ENCODE measurements at regions not wholly inside any gene's neighbourhood (a gene's known extent, or its start where the extent isn't known, plus 50 kb on each side); places are given as distances from the start of the nearest gene placed in this dataset.

GRCh38 chr7:119421657-119422056 lies 851.3 kb upstream of the KCND2 start:
- peak; percentile 31 for DNase-seq (ENCODE audit: low spot score)

- DNase-seq (ENCODE audit: low spot score), result no peak
These were observed 836.1 kb upstream of the KCND2 start for GRCh38 chr7:119436882-119437281.

DNA sequence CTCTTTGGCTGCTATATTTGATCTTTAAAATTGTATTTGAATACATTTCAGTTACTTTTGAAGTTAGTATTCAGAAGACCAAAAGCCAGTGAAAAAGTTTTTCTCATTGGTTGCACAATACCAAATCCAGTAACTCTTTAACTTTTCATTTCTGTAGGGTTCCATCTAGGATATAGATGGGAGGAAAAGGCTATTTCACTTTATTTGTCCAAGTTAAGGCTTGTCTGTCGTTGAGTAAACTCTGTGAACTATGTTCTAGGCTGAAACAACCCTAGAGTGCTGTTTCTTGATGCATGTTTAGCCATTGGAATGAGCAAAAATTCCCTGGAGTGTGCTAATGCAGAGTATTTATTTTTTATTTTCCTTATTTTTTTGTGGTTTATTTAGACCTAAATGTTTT lies 834.7 kb upstream of the KCND2 start:
- peak; percentile 5 for DNase-seq (ENCODE audit: low spot score)

DNA sequence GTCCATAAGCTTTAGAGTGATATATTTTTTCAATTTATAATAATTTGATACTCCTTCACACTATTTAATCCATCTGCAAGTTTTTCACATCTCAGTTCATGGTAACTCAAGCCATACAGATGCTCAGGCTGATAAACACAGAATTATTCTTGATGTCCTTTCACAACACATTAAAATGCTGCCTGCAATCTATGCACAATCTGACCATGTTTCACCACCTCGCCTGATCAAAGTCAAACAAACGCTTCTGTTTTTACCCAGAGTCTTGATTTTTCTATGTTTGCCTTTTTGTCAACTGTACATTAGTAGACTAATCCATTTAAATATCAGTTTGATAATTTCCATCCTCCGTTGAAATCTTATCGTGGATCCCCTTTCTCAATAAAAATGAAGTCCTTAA lies 833.8 kb upstream of the KCND2 start:
- DNase-seq (ENCODE audit: low spot score), result no peak

- DNase-seq (ENCODE audit: low spot score), result no peak
These were observed 820.6 kb upstream of the KCND2 start for GRCh38 chr7:119452401-119452800.

DNA sequence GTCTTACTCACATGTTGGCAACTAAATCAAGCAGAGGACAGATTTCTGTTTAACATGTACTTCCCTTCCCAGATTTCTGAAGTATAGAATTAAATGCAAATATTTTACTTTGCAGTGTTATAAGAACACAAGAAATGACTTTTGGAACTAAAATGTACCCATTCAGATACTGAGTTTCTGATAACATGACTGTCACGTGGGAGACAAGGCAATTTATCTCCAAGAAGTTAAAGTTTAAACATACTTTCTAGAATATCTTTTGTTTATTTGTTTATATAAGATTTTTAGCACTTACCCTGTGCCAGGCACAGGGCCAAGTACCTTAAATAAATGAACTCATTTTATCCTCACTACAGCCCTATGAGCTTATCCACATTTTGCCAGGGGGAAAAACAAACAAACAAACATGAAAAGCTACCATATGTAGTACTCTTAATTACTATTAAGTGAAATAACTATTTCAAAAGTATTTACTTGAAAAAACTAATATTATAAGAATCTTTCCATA lies 807.1 kb upstream of the KCND2 start:
- no peak for DNase-seq (ENCODE audit: low spot score)

DNA sequence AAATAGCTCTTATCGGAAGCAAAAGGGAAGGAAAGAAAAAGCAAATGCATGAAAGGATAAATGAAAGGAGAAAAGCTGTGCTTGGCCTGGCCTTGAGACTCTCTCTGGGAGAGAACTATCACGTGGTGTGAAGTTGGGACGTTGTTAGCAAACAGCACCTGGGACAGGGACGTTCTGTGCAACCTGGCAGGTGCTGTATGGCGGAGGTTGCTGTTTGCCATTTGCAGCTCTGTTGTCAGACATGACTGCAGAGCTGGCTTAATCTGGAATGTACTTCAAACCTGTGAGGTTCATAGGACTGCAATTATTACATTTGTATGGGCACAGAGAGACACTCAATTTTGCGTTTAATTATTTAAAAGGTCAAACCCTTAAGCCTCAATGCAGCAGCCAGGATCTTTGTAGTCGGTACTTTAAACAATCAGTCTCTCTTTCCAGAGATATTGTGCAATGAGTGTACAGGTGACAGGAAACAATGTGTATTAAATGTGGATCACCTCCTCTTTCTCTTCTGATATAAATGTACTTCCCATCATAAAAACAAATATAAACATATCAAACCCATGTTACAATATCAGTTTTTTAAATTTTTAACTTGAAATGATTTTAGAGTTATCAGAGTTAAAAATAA lies 800.5 kb upstream of the KCND2 start:
- no peak for DNase-seq (ENCODE audit: low spot score)

- DNase-seq (ENCODE audit: low spot score), result peak; percentile 29
These were observed 790.8 kb upstream of the KCND2 start for GRCh38 chr7:119482209-119482608.

- no peak for DNase-seq (ENCODE audit: low spot score)
These were observed 790.3 kb upstream of the KCND2 start for GRCh38 chr7:119482671-119483070.

- DNase-seq (ENCODE audit: low spot score), result no peak
These were observed 789.6 kb upstream of the KCND2 start for GRCh38 chr7:119483364-119483763.

DNA sequence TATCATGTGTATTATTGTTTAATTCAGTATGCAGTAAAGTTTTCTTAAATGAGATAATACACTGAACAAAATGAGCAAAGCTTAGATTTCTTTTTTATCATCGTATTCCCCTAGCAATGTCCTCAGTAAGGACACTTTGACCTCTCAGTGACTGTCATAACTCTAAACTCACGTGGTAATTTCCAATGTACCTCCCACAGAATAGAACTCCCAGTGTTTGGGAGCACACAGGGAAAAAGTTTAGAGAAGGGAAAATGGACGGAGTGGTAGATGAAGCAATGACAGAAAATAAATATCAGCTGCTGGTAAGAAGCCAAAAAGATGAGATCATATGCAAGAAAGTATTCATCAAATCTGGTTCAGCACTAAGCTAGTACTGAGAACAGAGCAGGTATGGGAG lies 758.6 kb upstream of the KCND2 start:
- no peak for DNase-seq (ENCODE audit: low spot score)

DNA sequence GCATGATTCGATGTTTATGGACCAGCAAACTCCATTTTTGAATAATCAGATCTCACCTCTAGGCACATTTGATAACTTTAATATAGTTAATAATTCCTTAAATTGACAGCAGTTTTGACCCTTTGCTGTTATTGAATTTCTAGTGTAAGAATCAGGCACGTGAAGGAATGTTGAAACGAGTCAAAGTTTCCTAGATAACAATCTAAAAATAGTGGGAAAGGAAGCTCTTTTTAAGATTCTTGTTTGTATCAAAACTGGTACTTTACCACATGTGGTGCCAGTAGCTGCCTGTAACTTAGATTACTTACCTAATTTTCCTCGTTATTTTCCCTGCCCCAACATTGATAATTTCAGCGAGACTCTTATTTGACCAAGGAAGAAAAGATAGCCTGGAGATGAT lies 757.8 kb upstream of the KCND2 start:
- no peak for DNase-seq (ENCODE audit: low spot score)

GRCh38 chr7:119515962-119516361 lies 757.0 kb upstream of the KCND2 start:
- DNase-seq (ENCODE audit: low spot score), result no peak

DNA sequence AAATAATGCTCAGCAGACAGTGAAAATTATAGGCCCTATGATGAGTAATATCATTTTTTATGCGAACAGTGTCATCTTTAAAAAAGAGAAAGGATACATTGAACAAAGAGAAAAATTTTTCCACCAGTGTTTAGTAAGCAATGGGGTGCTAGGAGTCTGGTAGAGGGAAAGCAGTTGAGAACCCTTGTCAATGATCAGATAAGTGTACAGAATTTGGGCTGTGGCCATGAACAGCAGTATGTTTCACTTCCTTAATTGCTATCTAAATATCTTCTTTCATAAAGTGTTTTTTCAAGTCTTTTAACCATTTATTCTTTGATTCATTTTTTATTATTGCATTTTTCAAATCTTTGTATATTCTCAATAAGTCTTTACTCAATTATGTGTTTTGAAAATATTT lies 750.7 kb upstream of the KCND2 start:
- DNase-seq (ENCODE audit: low spot score), result no peak

DNA sequence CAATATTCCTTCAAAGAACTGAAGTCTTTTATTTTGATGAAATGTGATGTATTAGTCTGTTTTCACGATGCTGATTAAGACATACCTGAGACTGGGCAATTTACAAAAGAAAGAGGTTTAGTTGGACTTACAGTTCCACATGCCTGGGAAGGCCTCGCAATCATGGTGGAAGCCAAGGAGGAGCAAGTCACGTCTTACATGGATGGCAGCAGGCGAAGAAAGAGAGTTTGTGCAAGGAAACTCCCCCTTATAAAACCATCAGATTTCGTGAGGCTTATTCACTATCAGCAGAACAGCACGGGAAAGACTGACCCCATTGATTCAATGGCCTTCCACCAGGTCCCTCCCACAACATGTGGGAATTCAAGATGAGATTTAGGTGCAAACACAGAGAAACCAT lies 750.3 kb upstream of the KCND2 start:
- no peak for DNase-seq (ENCODE audit: low spot score)

GRCh38 chr7:119545118-119545517 lies 727.9 kb upstream of the KCND2 start:
- no peak for DNase-seq (ENCODE audit: low spot score)

- no peak for DNase-seq (ENCODE audit: low spot score)
These were observed 717.2 kb upstream of the KCND2 start for GRCh38 chr7:119555788-119556187.

GRCh38 chr7:119556436-119556835 lies 716.5 kb upstream of the KCND2 start:
- no peak for DNase-seq (ENCODE audit: low spot score)

DNA sequence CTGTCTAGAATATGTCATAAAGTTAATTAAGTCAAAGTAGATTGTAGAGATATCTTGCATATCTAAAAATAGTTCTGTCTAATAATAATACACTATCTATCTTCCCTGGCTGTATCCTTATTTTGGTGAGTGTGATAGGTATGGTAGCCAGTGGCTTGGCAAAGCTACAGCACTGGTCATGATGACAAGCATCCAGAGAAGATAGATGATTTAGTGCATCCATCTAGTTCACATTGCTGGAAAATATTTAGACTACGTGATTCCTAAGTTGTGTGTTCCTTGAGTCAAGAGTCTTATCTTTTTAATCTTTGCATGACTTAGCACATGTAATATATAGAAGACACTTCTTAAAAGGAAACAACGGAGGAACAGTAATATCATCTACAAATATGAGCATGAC lies 711.2 kb upstream of the KCND2 start:
- DNase-seq (ENCODE audit: low spot score), result no peak

- DNase-seq (ENCODE audit: low spot score), result no peak
These were observed 710.1 kb upstream of the KCND2 start for GRCh38 chr7:119562839-119563238.

- DNase-seq (ENCODE audit: low spot score), result no peak
These were observed 701.3 kb upstream of the KCND2 start for GRCh38 chr7:119571666-119572065.

DNA sequence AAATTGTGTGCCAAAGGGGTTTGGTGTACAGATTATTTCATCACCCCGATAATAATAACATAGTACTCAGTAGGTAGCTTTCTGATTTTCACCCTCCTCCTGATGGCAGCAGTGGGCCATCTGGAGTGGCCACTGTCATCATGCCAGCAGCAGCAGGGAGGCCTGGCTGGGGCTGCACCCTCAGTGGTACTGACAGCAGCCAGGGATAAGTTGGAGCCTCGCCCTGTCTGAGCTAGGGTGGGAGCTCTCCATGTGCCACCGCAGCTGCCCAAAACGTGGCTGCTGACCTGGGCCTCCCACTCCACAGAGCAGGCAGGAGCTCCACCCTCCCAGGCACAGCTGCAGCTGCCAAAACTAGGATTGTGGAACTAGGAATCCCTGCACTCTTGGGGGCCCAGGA lies 700.8 kb upstream of the KCND2 start:
- DNase-seq (ENCODE audit: low spot score), result no peak

DNA sequence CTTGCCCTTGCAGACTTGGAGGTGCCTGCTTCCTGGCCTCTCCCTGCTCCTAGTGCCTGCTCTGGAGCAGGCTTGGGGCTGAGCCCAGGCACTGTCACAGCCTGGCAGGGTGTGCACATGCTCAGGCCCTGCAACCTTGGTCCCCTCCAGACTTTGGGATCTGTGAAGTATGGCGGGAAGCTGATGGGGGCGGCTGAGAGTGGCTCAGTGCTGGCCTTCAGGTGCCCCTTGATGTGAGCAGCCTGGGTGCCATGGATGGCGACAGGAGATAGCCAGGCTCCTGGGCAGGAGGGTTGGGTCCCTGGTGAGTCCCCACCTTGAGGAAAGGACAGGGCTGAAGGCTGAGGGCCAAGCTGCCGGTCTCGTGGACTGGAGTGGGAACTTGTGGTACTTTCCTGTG lies 700.4 kb upstream of the KCND2 start:
- no peak for DNase-seq (ENCODE audit: low spot score)

GRCh38 chr7:119578116-119578515 lies 694.9 kb upstream of the KCND2 start:
- DNase-seq (ENCODE audit: low spot score), result no peak

DNA sequence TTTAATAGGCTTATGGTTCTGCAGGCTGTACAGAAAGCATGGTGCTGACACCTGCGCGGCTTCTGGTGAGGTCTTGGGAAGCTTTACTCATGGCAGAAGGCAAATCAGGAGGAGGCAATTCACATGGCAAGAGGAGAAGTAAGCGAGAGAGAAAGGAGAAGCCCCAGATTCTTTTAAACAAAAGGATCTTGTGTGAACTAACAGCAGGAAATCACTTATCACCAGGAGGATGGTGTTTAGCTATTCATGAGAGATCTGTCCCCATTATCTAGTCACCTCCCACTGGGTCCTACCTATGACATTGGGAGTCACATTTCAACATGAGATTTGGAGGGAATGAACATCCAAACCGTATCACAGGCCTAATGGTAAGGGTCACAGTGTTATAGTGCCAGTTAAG lies 678.0 kb upstream of the KCND2 start:
- no peak for DNase-seq (ENCODE audit: low spot score)

Measured in HuH-7.5 (cell line).